ENCODE measurements at regions not wholly inside any gene's neighbourhood (a gene's known extent, or its start where the extent isn't known, plus 50 kb on each side); places are given as distances from the start of the nearest gene placed in this dataset.
"Not testable (repeated sequence)": the region's sequence is repeated elsewhere in the genome, so short reads cannot be mapped to it uniquely, and the experiment has no call there.

GRCh38 chr1:83490988-83491387 is 507.9 kb downstream of the TTLL7 start:
- Histone ChIP-seq H3K4me3 (no peak overlapping the region), H3K27ac (replicated peaks) (no peak overlapping the region), H3K4me1 (no peaks in the 10 kb centered on the region), H3K27me3 (ENCODE audit: low read depth) (no peaks in the 10 kb centered on the region), H3K9me3 (replicated peaks) (no peaks in the 10 kb centered on the region), H3K36me3 (no peaks in the 10 kb centered on the region)
- DNase-seq = no peak
- intact Hi-C loops (cut with micrococcal nuclease) = no loop called here
- TF ChIP-seq, protein P1, sequence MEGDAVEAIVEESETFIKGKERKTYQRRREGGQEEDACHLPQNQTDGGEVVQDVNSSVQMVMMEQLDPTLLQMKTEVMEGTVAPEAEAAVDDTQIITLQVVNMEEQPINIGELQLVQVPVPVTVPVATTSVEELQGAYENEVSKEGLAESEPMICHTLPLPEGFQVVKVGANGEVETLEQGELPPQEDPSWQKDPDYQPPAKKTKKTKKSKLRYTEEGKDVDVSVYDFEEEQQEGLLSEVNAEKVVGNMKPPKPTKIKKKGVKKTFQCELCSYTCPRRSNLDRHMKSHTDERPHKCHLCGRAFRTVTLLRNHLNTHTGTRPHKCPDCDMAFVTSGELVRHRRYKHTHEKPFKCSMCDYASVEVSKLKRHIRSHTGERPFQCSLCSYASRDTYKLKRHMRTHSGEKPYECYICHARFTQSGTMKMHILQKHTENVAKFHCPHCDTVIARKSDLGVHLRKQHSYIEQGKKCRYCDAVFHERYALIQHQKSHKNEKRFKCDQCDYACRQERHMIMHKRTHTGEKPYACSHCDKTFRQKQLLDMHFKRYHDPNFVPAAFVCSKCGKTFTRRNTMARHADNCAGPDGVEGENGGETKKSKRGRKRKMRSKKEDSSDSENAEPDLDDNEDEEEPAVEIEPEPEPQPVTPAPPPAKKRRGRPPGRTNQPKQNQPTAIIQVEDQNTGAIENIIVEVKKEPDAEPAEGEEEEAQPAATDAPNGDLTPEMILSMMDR (IDR thresholded peaks at IDR 0.05; ENCODE audit: borderline replicate concordance) = no peak

GRCh38 chr1:83488105-83488504 is 510.8 kb downstream of the TTLL7 start:
- intact Hi-C loops (cut with micrococcal nuclease); H3K4me1 ChIP-seq; H3K4me3 ChIP-seq; DNase-seq; H3K9me3 ChIP-seq (replicated peaks); H3K27me3 ChIP-seq (ENCODE audit: low read depth); H3K36me3 ChIP-seq; H3K27ac ChIP-seq (replicated peaks): not testable (repeated sequence)

- intact Hi-C loops (cut with micrococcal nuclease); H3K4me3 ChIP-seq; H3K27me3 ChIP-seq (ENCODE audit: low read depth); H3K27ac ChIP-seq (replicated peaks); H3K36me3 ChIP-seq; H3K9me3 ChIP-seq (replicated peaks); DNase-seq; H3K4me1 ChIP-seq: not testable (repeated sequence)
Measured at GRCh38 chr1:83487460-83487859, 511.5 kb downstream of the TTLL7 start.

DNA sequence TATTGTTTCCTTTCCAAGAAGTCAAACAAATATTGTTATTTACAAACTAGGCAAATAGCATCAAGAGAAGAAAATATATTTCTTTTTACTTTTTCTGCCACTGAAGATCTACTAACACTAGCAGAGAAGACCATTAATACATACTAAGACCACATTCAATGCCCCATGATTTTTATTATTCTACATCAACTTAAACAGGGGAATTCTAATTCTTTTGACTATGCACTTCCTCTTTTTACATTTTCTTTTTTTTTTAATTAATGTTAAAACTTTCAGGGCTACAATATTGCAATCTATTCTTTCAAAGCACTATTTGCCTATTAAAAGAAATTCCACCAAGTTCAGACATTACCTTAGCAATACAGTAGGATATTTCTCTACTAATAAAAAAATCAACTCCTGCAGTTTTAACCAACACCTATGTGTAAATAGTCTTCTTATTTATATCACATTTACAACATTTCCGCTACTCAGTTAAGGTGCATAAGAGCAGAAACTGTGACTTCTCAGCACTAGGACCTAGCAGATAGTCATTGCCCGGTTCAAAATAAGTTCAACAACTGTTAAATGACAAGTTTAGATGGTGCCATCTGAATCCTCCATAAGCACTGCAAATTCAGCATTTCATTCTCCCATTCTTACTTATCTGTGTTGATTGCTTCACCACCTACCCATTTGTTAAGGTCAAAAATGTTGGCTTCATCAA is 513.5 kb downstream of the TTLL7 start:
- H3K27ac ChIP-seq (replicated peaks); H3K9me3 ChIP-seq (replicated peaks); DNase-seq; H3K36me3 ChIP-seq; H3K4me3 ChIP-seq; intact Hi-C loops (cut with micrococcal nuclease); H3K27me3 ChIP-seq (ENCODE audit: low read depth); H3K4me1 ChIP-seq: not testable (repeated sequence)

- H3K4me1 ChIP-seq; DNase-seq; H3K27me3 ChIP-seq (ENCODE audit: low read depth); H3K4me3 ChIP-seq; H3K9me3 ChIP-seq (replicated peaks); H3K27ac ChIP-seq (replicated peaks); H3K36me3 ChIP-seq; intact Hi-C loops (cut with micrococcal nuclease): not testable (repeated sequence)
Measured at GRCh38 chr1:83481284-83481683, 517.6 kb downstream of the TTLL7 start.

- intact Hi-C loops (cut with micrococcal nuclease); H3K36me3 ChIP-seq; H3K27ac ChIP-seq (replicated peaks); H3K9me3 ChIP-seq (replicated peaks); H3K27me3 ChIP-seq (ENCODE audit: low read depth); H3K4me3 ChIP-seq; H3K4me1 ChIP-seq; DNase-seq: not testable (repeated sequence)
Measured at GRCh38 chr1:83479591-83480239, 519.2 kb downstream of the TTLL7 start.

- H3K36me3 ChIP-seq; H3K27me3 ChIP-seq (ENCODE audit: low read depth); H3K27ac ChIP-seq (replicated peaks); intact Hi-C loops (cut with micrococcal nuclease); H3K4me3 ChIP-seq; H3K9me3 ChIP-seq (replicated peaks); DNase-seq; H3K4me1 ChIP-seq: not testable (repeated sequence)
Measured at GRCh38 chr1:83478127-83478526, 520.8 kb downstream of the TTLL7 start.

DNA sequence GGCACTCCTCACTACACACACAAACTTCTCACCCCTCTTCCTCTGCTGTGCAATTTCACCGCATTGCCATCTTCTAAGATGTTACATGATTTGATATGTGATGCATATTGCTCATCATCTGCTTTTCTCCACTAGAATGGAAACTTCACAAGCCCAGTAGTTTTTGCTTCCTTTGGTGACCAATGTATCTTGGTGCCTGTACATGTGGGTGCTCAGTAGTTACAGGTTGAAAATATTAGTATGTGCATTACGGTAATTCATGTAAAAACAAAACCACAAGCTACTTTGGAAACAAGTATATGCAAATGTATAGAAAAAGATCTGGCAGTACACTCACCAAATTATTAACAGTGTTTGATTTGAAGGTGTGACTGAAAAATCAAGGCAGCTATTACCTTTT is 522.4 kb downstream of the TTLL7 start:
- H3K36me3 ChIP-seq; DNase-seq; H3K4me3 ChIP-seq; H3K27ac ChIP-seq (replicated peaks); H3K4me1 ChIP-seq; H3K9me3 ChIP-seq (replicated peaks); H3K27me3 ChIP-seq (ENCODE audit: low read depth); intact Hi-C loops (cut with micrococcal nuclease): not testable (repeated sequence)

DNA sequence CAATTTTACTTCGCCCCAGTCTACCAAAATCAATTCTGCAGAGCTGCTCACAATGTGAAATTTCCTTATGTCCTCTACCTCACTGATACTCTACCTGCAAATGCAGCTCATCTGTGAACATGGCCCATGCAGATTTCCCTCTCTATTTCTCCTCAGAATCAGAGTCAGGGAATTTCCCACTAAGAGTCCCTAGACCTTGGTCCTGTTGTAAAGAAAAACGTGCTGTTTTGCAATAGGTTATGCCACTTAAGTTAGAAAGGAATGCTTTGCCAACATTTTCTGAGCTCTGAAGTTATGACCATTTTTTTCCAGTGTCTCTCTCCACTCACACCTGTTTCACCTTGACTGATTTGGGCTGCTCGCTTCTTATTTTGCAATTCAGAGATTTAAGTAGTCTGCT is 524.0 kb downstream of the TTLL7 start:
- DNase-seq; H3K36me3 ChIP-seq; H3K4me3 ChIP-seq; intact Hi-C loops (cut with micrococcal nuclease); H3K27me3 ChIP-seq (ENCODE audit: low read depth); H3K4me1 ChIP-seq; H3K27ac ChIP-seq (replicated peaks); H3K9me3 ChIP-seq (replicated peaks): not testable (repeated sequence)

GRCh38 chr1:83473986-83474385 is 524.9 kb downstream of the TTLL7 start:
- not testable (repeated sequence) for H3K27ac ChIP-seq (replicated peaks); H3K9me3 ChIP-seq (replicated peaks)

DNA sequence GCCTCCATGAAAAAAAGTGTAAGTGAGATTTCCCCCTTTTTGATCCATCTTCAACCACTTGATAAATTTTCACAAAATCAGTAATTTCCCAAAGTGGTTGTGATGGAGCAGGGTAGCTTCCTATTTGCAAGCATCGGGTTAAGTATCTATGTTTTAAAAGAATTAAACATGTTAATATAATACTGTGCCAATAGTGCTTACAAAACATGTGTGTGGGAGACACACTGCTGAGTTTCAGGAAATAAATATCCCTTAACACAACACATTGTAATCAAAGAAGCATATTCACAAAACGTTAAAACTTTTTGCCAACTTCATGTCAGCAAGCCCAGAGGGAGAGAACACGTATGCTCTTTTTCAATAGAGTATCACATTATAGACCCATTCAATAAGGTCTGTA is 526.9 kb downstream of the TTLL7 start:
- H3K27ac ChIP-seq (replicated peaks); intact Hi-C loops (cut with micrococcal nuclease); H3K4me1 ChIP-seq; H3K9me3 ChIP-seq (replicated peaks); H3K27me3 ChIP-seq (ENCODE audit: low read depth); H3K4me3 ChIP-seq; DNase-seq; H3K36me3 ChIP-seq: not testable (repeated sequence)

More at GRCh38 chr1:83473986-83474385, 524.9 kb downstream of the TTLL7 start:
- intact Hi-C loops (cut with micrococcal nuclease); H3K4me1 ChIP-seq; H3K27me3 ChIP-seq (ENCODE audit: low read depth); DNase-seq; H3K4me3 ChIP-seq; H3K36me3 ChIP-seq: not testable (repeated sequence)

DNA sequence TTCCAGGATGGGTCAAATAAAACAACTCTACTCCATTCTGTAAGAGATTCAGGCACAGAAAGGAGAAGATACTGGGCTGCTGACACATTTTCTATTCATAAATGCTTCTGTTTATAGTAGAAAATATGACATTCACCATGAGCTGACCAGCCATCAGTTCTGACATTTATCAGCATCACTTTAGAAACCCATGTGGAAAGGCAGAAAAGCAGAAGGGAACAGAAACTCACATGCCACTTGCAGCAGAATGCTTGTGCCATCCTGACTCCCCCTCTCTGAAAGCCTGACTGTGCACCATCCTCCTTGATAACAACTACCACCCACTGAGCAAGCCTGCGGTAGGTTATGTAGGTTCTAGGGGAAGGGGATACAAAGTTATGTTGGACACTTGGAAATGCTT is 527.7 kb downstream of the TTLL7 start:
- H3K4me1 ChIP-seq; DNase-seq; H3K9me3 ChIP-seq (replicated peaks); H3K36me3 ChIP-seq; H3K4me3 ChIP-seq; H3K27ac ChIP-seq (replicated peaks); intact Hi-C loops (cut with micrococcal nuclease); H3K27me3 ChIP-seq (ENCODE audit: low read depth): not testable (repeated sequence)

- intact Hi-C loops (cut with micrococcal nuclease); H3K27ac ChIP-seq (replicated peaks); H3K9me3 ChIP-seq (replicated peaks); DNase-seq; H3K4me1 ChIP-seq; H3K4me3 ChIP-seq; H3K36me3 ChIP-seq; H3K27me3 ChIP-seq (ENCODE audit: low read depth): not testable (repeated sequence)
Measured at GRCh38 chr1:83468336-83468735, 530.6 kb downstream of the TTLL7 start.

All from left ventricle myocardium inferior (tissue), 1 donor.